D721Med (cell line): ENCODE measurements at regions not wholly inside any gene's neighbourhood (a gene's known extent, or its start where the extent isn't known, plus 50 kb on each side); places are given as distances from the start of the nearest gene placed in this dataset.

ENCODE experiments used
- DNase-seq: peaks from one replicate; pipeline ENCODE4 v3.0.0; 2011; ENCODE audit warnings: low spot score; ENCODE audit not compliant: insufficient read length
- FAIRE-seq: peaks from 2 replicates; lab custom pipeline; 2011; peaks lifted over from hg19 to GRCh38; lab: Jason Lieb, UNC
- TF ChIP-seq, protein P1 (sequence below): IDR thresholded peaks from 2 replicates; pipeline ENCODE4 v1.5.1; 2012; ENCODE audit warnings: mild to moderate bottlenecking, control low read depth; ENCODE audit not compliant: insufficient read depth; ENCODE audit errors: missing control alignments

DNA sequence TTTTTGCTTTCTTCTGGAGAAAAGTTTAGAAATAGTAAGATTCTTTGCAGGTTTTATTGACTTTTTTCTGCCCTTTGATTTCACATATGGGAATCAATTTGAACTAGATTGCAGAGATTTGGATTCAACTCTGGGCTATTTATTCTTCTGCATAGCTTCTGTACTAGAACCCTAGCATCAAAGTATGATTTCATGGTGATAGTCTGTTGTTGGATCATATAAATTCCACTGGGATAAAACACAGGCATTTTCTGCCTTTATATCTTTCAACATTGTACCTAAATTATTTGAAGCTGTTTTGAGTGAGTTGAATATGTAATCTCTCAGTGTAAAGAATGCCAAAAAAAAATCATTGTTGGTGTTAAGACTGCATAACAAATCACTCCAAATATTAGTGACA is 458.4 kb upstream of the MPDZ start:
- DNase-seq (no peak), FAIRE-seq (no peak)
- TF ChIP-seq, protein P1, sequence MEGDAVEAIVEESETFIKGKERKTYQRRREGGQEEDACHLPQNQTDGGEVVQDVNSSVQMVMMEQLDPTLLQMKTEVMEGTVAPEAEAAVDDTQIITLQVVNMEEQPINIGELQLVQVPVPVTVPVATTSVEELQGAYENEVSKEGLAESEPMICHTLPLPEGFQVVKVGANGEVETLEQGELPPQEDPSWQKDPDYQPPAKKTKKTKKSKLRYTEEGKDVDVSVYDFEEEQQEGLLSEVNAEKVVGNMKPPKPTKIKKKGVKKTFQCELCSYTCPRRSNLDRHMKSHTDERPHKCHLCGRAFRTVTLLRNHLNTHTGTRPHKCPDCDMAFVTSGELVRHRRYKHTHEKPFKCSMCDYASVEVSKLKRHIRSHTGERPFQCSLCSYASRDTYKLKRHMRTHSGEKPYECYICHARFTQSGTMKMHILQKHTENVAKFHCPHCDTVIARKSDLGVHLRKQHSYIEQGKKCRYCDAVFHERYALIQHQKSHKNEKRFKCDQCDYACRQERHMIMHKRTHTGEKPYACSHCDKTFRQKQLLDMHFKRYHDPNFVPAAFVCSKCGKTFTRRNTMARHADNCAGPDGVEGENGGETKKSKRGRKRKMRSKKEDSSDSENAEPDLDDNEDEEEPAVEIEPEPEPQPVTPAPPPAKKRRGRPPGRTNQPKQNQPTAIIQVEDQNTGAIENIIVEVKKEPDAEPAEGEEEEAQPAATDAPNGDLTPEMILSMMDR, result no peak

DNA sequence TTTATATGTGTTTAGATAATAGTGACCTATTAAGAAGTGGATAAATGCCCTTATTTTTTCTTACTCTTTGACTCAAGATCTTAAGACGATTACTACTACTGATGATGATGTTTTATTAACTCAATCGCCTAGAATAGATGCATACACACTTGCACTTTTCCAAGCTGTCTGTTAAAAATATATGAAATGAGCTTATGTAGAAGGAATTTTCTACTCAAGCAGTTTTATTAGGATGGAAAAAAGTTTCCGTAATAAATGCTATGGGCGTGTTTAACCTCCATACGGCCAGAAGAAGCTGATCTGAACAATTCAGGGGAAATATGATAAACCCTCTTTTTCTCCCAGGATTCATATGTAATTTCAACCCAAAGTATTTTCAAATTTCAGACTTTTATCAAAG is 455.7 kb upstream of the MPDZ start:
- TF ChIP-seq, protein P1, result no peak
- FAIRE-seq, result no peak

DNA sequence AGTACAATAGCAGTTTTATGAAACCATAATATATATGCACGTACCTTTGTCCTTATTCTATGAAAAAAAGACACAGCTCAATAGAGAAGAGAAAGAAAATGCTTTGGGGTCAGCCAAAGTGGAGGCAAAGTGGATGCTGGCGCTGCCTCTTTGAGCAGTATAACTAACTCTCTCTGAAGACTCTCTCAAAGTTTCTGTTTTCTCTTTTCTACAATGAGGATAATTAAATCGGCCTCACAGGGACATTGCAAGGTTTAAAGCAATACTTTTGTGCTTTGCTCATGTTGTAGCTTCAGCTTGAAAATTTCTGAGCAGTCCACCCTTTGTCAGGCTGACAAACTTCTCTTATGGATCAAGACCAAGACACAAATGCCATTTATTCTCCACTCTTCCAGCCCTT is 455.1 kb upstream of the MPDZ start:
- FAIRE-seq (no peak), DNase-seq (no peak)
- TF ChIP-seq, protein P1, result no peak

More for the DNA sequence above, 455.7 kb upstream of the MPDZ start:
- no peak for DNase-seq

DNA sequence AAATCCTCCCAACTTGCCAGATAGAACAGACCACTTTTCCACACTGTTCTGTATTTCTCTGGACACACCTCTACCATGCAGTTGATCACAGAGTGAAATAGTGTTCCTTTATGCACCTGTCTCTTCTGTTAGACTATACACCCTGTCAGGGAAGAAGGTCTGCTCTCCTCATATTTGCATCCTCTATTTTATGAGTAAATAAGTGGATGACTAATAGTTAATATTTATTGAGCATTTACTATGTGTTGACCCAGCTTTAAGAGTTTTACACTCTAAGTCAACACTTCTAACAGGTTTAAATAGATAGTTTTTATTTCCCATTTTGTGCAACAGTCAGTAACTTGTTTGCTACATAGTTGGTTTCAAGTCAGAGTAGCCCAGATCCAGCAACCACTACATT is 452.8 kb upstream of the MPDZ start:
- TF ChIP-seq, protein P1, result no peak
- FAIRE-seq (no peak), DNase-seq (no peak)

DNA sequence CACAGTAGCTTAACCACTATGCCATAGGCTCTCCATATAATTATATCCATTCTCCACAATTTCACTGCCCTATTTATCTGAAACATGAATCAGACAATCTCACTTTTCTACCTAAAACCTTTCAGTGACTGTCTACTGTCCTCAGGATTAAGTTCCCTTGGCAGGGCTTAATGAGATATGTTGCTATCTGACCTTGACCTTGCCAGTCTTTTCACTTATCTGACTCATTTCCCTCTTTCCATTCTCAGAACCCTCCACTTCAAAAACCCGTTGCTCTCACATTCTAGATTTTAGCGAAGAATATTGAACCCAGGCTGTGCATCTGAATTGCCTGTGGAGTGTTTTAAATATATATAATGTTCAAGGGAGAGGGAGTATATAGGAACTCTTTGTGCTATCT is 452.1 kb upstream of the MPDZ start:
- TF ChIP-seq, protein P1, result no peak
- DNase-seq, result no peak
- no peak for FAIRE-seq

DNA sequence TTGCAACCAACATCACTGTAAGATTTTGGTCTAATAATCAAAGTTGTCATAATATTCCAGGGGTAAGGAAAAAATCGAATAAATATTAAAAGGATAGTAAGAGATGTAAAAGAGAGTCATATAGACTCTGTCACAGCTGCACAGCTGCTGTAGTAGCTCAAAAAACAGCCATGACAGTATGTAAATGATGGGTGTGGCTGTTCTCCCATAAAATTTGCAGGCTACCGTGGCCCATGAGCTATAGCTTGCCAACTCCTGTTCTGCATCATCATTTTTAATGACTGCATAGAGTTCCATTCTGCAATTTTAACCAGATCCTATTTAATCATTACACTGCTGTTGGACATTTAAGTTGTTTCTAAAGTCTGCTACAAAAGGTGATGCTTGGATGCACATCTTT is 450.5 kb upstream of the MPDZ start:
- TF ChIP-seq, protein P1, result no peak
- DNase-seq, result no peak
- FAIRE-seq, result no peak

DNA sequence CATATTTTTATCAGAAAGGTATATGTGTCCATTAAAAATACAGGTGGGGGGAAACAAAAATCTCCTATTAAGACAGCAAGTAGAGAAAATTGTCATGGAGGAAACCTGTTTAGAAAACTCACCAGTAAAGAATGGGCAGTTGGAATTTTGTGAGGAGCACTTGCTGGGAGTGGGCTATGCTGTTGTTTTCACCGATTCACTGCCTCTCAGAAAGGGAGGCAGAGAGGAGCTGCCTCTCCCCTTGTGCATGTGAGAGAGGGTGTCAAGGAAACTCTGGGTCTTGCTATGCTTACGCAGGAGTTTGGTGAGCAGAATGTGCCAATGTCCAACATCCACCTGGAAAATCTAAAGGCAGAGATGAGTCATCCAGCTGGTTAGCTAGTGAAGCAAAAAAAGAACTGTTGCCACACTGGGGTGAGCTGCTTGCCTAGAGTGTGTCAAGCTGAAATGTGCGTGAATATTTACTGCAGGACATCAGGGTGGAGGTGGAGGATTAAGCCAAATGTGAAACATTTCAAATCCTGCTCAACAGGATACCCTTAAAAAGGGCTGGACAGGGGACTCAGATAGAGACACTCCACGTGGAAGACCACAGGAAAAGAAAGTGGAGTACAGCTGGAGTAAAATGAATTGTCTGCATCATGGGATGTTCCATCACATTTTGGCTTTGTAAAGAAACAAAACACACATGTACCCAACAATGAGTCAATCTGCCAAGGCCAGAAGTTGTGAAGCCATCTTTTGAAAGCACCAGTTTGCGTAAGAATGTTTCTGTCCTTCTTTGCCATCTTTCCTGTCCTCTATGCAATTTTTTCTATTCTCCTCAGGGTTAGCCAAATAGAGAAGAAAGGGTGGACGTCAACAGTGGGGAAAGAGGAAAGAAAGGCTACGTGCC is 449.7 kb upstream of the MPDZ start:
- no peak for DNase-seq
- TF ChIP-seq, protein P1, result no peak

More for the DNA sequence above, 449.7 kb upstream of the MPDZ start:
- FAIRE-seq, result no peak
